ENCODE measurements at regions not wholly inside any gene's neighbourhood (a gene's known extent, or its start where the extent isn't known, plus 50 kb on each side); places are given as distances from the start of the nearest gene placed in this dataset.

- no peak for DNase-seq (ENCODE audit: low read depth in 1 of 2, low spot score in 1 of 2)
Measured at GRCh38 chr14:87540339-87540738, 452.6 kb downstream of the GALC start.

DNA sequence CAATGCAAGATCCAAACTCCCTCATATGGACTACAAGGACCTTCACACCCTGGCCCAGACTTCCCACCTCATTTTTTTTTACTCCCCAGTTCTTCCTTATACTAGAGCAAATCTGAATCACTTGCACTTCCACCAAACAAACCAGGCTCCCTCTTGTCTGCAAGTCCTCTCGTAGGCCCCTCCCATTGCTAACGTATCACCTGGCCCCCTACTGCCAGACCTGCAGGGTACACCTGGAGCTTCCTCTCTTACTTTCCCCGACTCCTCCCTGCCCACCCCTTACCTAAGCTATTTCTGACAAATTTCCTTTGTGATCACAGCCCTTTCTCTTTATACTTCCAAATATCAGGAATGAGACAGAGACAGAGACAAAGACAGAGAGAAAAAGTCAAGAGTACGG is 463.9 kb downstream of the GALC start:
- DNase-seq (ENCODE audit: low read depth in 1 of 2, low spot score in 1 of 2), result no peak

GRCh38 chr14:87526731-87527130 is 466.3 kb downstream of the GALC start:
- DNase-seq (ENCODE audit: low read depth in 1 of 2, low spot score in 1 of 2), result no peak

- DNase-seq (ENCODE audit: low read depth in 1 of 2, low spot score in 1 of 2), result no peak
Measured at GRCh38 chr14:87524011-87524410, 469.0 kb downstream of the GALC start.

- no peak for DNase-seq (ENCODE audit: low read depth in 1 of 2, low spot score in 1 of 2)
Measured at GRCh38 chr14:87522575-87522974, 470.4 kb downstream of the GALC start.

DNA sequence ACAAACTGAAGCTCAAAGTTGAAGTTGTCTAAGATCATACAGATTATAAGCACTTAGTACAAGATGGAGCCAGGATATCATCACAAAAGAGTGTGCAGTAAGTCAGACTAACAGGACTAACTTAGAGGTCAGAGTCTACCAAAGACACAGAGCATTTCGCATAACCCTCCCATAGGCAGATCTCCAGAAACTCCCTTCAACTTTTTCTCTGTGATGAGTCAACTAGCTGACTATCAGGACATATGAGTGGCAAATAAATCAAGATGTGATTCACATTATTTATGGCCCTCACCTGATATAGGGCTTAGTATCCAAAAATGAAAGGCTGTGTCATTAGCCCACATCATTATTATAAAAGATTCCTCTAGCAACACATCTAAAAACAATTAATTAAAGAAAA is 484.6 kb downstream of the GALC start:
- no peak for DNase-seq (ENCODE audit: low read depth in 1 of 2, low spot score in 1 of 2)

DNA sequence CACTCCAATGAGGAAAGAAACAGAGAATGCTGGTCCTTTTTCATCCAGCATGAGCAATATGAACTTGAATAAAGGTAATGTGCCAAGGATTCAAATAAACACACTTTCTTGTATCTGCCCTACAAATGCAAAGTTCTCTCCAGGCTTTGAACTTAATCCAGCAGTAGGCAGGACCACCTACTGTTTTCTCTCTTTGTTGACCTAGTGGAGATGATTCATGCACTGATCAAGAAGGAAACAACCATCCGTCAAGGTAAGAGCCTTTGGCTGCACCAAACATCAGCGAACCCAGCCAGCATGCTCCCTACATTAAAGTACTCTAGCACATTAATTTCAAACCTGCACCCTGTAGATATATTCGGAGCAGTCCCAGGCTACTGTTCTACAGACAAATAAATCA is 489.3 kb downstream of the GALC start:
- DNase-seq (ENCODE audit: low read depth in 1 of 2, low spot score in 1 of 2), result no peak

DNA sequence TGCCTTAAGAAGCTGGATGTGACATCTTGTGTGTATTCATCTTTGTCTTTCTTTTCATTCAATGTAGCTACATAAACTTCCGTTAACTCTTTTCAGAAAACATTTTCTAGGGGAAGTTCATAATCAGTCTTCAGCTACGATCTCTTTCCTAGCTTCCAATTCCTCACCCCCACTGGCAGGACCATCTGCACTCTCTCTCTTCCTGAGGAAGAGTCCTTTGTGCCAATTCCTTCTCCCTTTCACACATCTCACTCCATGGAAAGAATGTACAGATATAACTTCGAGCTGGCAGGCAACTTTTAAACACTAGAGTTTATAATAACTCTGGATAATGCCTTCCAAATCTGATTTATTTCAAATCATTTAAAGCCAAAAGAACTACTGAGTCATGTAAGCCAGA is 495.7 kb downstream of the GALC start:
- DNase-seq (ENCODE audit: low read depth in 1 of 2, low spot score in 1 of 2), result no peak

DNA sequence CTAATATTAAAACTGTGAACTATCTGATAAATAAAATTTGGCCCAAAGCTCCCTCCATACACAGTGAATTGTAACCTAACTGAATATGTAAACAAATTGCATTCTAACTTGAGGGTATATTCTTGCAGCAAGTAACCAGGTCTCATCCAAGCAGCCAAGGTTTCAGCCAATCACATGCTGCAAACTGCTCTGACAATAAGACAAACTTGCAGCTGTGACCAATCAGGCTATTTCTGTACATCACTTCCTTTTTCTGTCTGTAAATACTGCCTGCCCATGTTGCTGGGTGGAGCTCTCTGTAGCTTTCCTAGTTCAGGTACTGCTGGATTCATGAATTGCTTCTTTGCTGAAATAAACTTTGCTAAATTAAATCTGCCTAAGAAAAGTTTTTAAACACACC is 499.0 kb downstream of the GALC start:
- no peak for DNase-seq (ENCODE audit: low read depth in 1 of 2, low spot score in 1 of 2)

DNA sequence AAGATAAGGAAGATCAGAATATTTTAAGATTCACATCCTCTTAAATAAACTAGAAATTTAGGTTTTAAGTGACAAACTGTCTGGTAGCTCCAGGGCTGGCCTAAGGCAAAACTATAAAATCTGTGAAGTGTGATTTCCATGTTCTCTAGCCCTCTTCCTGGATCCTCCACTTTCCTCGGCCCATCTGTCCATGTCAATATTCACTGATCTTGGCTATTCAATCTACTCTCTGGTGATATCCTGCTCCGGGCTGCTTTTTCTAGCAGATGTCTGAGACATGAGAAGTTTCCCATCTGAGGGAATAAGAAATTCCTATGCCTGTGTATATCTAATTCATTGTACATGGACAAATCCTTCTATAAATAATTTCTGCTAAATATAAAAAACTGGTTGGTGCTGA is 500.4 kb downstream of the GALC start:
- no peak for DNase-seq (ENCODE audit: low read depth in 1 of 2, low spot score in 1 of 2)

GRCh38 chr14:87491816-87492215 is 501.2 kb downstream of the GALC start:
- DNase-seq (ENCODE audit: low read depth in 1 of 2, low spot score in 1 of 2), result no peak

DNA sequence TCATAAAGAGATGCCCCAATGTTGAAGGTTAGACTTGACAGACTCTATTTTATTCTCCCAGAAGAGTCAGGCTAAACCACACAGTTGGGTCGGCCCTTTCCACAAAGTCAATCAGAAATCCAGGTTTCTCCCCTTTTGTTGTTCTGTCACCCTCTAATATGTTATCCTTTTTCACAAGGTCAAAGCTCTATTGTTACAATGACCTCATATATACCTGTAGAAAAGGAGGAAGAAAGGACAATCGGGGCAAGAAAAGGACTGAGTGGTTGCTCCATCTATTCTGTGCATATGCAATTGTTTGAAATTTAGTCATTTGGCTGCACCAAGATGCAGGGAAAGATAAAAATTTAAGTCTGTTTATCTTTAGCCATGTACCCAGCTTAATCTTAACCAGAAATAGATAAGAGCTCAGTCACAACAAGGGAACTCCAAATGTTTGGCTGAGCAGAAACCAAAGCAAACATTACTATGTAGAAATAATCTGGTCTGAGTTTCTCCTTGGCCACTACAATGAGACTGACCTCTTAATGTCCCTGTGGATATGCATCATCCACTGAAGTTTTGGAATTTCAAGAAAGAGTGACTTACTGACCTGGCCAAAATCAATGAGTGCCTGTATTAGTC is 503.7 kb downstream of the GALC start:
- DNase-seq (ENCODE audit: low read depth in 1 of 2, low spot score in 1 of 2), result no peak

- DNase-seq (ENCODE audit: low read depth in 1 of 2, low spot score in 1 of 2), result no peak
Measured at GRCh38 chr14:87483271-87484260, 509.4 kb downstream of the GALC start.

DNA sequence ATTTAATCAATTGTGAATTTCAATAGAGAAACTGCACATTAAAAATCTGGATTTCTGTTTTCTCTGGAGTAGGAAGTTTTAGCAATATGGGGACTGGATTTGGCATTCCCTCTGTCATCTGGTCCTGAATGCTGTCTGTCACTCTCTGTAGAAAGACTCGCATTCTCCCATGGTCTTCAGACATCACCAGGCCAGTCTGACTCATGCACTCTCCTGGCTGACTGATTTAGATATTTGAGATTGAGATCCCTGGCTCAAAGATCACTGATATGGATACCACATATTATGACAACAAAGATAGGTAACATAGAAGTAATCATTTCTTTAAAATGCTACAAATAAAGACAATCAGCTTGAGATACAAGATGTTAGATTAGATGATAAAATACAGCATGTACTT is 524.5 kb downstream of the GALC start:
- no peak for DNase-seq (ENCODE audit: low read depth in 1 of 2, low spot score in 1 of 2)

GRCh38 chr14:87467578-87467977 is 525.4 kb downstream of the GALC start:
- DNase-seq (ENCODE audit: low read depth in 1 of 2, low spot score in 1 of 2), result no peak

- no peak for DNase-seq (ENCODE audit: low read depth in 1 of 2, low spot score in 1 of 2)
Measured at GRCh38 chr14:87465770-87466169, 527.2 kb downstream of the GALC start.

- DNase-seq (ENCODE audit: low read depth in 1 of 2, low spot score in 1 of 2), result no peak
Measured at GRCh38 chr14:87461704-87462103, 531.3 kb downstream of the GALC start.

DNA sequence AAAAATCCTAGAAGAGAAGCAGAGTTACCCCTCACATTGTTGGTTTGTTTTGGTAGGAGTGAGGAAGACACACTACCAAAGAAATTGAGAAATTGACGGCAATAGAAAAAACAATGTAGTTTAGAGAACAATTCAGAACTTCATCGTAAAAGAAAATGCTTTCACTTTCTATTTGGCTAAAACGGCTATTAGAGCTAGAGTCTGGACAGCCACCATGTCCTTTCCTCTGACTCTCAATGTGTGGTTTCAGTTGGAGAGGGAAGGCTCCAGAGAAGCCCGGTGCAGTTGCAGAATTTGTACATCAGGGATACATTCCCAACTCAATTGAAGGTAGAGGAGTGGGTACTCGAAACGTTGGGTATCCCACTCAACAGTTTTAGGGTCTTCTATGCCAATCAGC is 535.3 kb downstream of the GALC start:
- no peak for DNase-seq (ENCODE audit: low read depth in 1 of 2, low spot score in 1 of 2)

GRCh38 chr14:87450193-87450592 is 542.8 kb downstream of the GALC start:
- no peak for DNase-seq (ENCODE audit: low read depth in 1 of 2, low spot score in 1 of 2)

GRCh38 chr14:87449016-87449415 is 544.0 kb downstream of the GALC start:
- DNase-seq (ENCODE audit: low read depth in 1 of 2, low spot score in 1 of 2), result no peak

DNA sequence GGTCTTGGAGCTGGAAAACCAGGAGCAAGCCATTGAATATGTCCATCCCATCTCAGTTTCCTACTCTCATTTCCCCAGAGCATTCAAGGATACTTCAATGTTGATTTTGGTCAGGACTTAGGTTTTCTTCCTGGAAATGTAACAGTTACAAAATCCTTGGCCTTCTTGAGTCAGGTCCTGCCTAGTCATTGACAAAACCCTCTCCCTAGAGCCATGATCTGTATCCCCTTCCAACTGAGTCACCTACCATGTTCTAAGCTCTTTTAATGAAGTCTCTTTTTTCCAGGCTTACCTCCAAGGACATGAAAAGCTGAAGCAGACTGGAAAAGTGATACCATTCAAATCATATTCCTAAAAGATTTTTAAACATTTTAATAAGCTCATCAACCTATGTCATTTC is 549.2 kb downstream of the GALC start:
- DNase-seq (ENCODE audit: low read depth in 1 of 2, low spot score in 1 of 2), result no peak

- no peak for DNase-seq (ENCODE audit: low read depth in 1 of 2, low spot score in 1 of 2)
Measured at GRCh38 chr14:87443039-87443438, 549.9 kb downstream of the GALC start.

DNA sequence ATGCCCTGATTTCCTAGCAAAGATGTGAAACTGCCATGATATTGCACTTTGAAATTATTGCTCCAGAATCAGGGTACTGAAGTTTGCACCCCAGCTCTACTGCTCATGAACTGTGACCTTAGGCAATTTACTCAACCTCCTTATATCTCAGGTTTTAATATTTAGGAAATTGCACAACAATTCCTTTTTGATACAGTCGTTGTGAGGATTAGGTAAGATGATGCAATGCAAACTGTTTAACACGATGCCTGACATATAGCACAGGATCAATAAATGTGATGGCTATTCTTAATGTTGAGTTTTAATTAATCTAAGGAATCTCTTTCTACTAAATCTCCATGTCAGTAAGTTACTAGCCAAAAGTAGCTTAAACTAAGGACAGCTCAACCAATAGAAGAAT is 555.8 kb downstream of the GALC start:
- no peak for DNase-seq (ENCODE audit: low read depth in 1 of 2, low spot score in 1 of 2)

Measured in stimulated activated CD4-positive, alpha-beta T cell treated with anti-CD3 and anti-CD28 coated beads, Interleukin-15, amount 100 ng/mL, for 1 hour (primary cell).